Left lung (tissue), 4 donors: ENCODE measurements at regions not wholly inside any gene's neighbourhood (a gene's known extent, or its start where the extent isn't known, plus 50 kb on each side); places are given as distances from the start of the nearest gene placed in this dataset.

Source experiments
- ATAC-seq: fragments of 200-7000 bp; cut with Tn5 transposase; one replicate; pipeline ENCODE4 v1.9.1; 2020; ENCODE audit warnings: moderate library complexity
- DNase-seq, 4 donors: peaks; one replicate each; pipeline ENCODE4 v3.0.0-alpha.2; 2013 to 2020
- H3K27ac ChIP-seq, 2 donors: fragments of 200-600 bp; sonication (generic) in 1 of 2; one replicate each; pipeline versions ENCODE4 v1.5.0 to v1.8.0; 2020 to 2021
- H3K27me3 ChIP-seq, 2 donors: fragments of 200-600 bp; sonication (generic) in 1 of 2; one replicate each; pipeline versions ENCODE4 v1.5.0 to v1.8.0; 2020 to 2021
- H3K36me3 ChIP-seq, 2 donors: fragments of 200-600 bp; sonication (generic) in 1 of 2; one replicate each; pipeline versions ENCODE4 v1.5.0 to v1.8.0; 2020 to 2021
- H3K4me1 ChIP-seq, 2 donors: fragments of 200-600 bp; one replicate each; pipeline ENCODE4 v1.8.0; 2021
- H3K4me3 ChIP-seq, 2 donors: fragments of 200-600 bp; sonication (generic) in 1 of 2; one replicate each; pipeline versions ENCODE4 v1.5.0 to v1.8.0; 2020 to 2021; ENCODE audit warnings: mild to moderate bottlenecking in 1 of 2
- H3K9me3 ChIP-seq, 2 donors: fragments of 200-600 bp; sonication (generic) in 1 of 2; one replicate each; pipeline versions ENCODE4 v1.5.0 to v1.8.0; 2020 to 2021
- intact Hi-C, 2 donors: fragments of 100-400 bp; cut with DNase I; formaldehyde crosslinking; loops; one replicate each; pipeline versions ENCODE4 v1.11.2 to v1.14.2; 2022
- TF ChIP-seq, protein P1 (sequence below), 2 donors: fragments of 200-600 bp; sonication (generic) in 1 of 2; IDR thresholded peaks; one replicate each; pipeline versions ENCODE4 v1.5.0 to v1.8.0; 2021; ENCODE audit warnings: antibody characterized with exemption in 2 of 2
- donor health status: DM: no; HTN: yes; CAD: no.
- donor health status: DM: no; HTN: no; CAD: no.

DNA sequence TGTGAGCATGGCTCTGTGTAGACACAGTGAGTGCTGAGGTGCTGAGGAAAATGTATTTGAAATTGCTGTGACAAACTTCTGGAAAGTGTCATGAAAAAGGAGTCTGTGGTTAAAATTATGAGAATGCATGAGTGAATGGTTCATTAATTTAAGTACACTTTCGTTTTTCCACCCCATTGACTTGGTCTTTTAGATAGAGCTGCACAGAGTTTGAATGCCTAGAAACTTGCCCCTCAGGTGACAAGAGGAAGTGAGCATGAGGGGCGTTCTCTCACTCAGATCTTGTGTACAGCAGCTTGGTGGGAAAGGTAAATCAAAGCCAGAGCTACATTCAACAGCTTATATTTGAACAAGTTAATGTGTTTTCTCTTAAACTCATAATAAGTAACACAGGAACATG lies 296.8 kb downstream of the WDR72 start:
- peaks cover 0 to 9% of the 10 kb centered on the region in 2 donors for H3K9me3 ChIP-seq
- intact Hi-C loops, result no loop called here
- TF ChIP-seq, protein P1, sequence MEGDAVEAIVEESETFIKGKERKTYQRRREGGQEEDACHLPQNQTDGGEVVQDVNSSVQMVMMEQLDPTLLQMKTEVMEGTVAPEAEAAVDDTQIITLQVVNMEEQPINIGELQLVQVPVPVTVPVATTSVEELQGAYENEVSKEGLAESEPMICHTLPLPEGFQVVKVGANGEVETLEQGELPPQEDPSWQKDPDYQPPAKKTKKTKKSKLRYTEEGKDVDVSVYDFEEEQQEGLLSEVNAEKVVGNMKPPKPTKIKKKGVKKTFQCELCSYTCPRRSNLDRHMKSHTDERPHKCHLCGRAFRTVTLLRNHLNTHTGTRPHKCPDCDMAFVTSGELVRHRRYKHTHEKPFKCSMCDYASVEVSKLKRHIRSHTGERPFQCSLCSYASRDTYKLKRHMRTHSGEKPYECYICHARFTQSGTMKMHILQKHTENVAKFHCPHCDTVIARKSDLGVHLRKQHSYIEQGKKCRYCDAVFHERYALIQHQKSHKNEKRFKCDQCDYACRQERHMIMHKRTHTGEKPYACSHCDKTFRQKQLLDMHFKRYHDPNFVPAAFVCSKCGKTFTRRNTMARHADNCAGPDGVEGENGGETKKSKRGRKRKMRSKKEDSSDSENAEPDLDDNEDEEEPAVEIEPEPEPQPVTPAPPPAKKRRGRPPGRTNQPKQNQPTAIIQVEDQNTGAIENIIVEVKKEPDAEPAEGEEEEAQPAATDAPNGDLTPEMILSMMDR (IDR thresholded peaks at IDR 0.05), result no peak
- no peak for ATAC-seq
- no peak overlapping the region for H3K27ac ChIP-seq
- H3K27me3 ChIP-seq, result no peaks in the 10 kb centered on the region
- H3K4me1 ChIP-seq, result no peaks in the 10 kb centered on the region
- no peak overlapping the region for H3K4me3 ChIP-seq
- no peaks in the 10 kb centered on the region for H3K36me3 ChIP-seq
- DNase-seq, result no peak

DNA sequence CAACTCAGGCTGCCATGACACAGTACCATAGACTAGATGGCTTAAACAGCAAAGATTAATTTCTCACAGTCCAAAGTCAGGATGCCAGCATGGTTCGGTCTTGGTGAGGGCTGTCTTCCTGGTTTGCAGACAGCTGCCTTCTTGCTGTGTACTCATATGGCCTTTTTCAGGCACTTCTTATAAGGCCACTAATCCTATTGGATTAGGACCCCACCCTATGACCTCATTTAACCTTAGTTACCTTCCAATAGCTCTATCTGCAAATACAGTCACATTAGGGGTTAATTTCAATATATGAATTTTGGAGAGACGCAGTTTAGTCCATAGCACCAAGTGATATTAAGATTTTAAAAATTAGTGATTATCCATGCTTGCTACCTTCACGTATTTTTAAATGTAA lies 297.8 kb downstream of the WDR72 start:
- intact Hi-C loops, result no loop called here
- no peak overlapping the region for H3K27ac ChIP-seq
- DNase-seq (no peak), ATAC-seq (no peak)
- TF ChIP-seq, protein P1 (IDR thresholded peaks at IDR 0.05), result no peak
- no peaks in the 10 kb centered on the region for H3K36me3 ChIP-seq
- no peaks in the 10 kb centered on the region for H3K27me3 ChIP-seq
- peaks cover 0 to 9% of the 10 kb centered on the region in 2 donors for H3K9me3 ChIP-seq
- H3K4me1 ChIP-seq, result no peaks in the 10 kb centered on the region
- H3K4me3 ChIP-seq, result no peak overlapping the region

DNA sequence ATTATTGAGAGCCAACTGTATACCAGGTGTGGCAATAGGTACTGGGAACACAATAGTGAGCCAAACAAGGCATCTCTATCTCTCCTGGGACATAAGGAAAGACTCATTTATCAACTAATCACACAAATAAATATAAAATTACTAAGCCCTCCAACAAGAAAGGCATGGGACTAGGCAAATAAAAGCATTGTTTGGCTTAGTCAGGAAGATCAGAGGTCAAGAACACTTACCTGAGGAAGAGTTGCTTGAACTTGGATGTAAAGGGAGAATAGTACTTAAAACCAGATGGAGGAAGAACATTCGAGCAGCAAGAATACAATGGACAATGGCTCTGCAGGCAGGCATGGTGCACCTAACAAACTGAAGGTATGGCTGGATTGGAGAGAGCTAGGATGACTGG lies 300.7 kb downstream of the WDR72 start:
- no peak for DNase-seq
- intact Hi-C loops, result no loop called here
- H3K27me3 ChIP-seq, result no peaks in the 10 kb centered on the region
- peaks cover 0 to 9% of the 10 kb centered on the region in 2 donors for H3K9me3 ChIP-seq
- no peaks in the 10 kb centered on the region for H3K36me3 ChIP-seq
- no peak overlapping the region for H3K4me3 ChIP-seq
- TF ChIP-seq, protein P1 (IDR thresholded peaks at IDR 0.05), result no peak
- ATAC-seq, result no peak
- H3K27ac ChIP-seq, result no peak overlapping the region
- H3K4me1 ChIP-seq, result no peaks in the 10 kb centered on the region

DNA sequence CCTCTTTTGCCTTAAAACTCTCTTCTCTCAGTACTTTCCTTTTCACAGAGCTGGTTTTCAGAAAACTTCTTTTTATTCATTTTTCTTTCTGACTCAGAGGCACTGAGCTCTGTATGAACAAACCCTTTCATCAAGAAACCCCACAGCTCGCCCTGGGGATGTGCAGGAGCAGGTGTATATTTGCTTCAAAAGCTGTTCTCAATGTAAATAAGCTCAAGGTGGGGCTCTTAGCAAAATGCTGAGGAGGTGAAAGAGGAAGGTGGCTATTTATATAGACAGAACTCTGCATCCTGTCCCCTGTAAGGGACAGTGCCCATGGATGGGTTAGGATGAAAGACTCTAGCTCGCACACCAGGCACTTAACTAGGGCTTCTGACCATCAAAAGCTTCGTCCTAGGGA lies 302.0 kb downstream of the WDR72 start:
- no peaks in the 10 kb centered on the region for H3K27me3 ChIP-seq
- H3K4me3 ChIP-seq, result no peak overlapping the region
- peaks cover 0 to 9% of the 10 kb centered on the region in 2 donors for H3K9me3 ChIP-seq
- ATAC-seq, result no peak
- DNase-seq, result no peak
- no peaks in the 10 kb centered on the region for H3K36me3 ChIP-seq
- TF ChIP-seq, protein P1 (IDR thresholded peaks at IDR 0.05), result no peak
- intact Hi-C loops, result no loop called here
- H3K27ac ChIP-seq, result no peak overlapping the region
- H3K4me1 ChIP-seq, result no peaks in the 10 kb centered on the region

DNA sequence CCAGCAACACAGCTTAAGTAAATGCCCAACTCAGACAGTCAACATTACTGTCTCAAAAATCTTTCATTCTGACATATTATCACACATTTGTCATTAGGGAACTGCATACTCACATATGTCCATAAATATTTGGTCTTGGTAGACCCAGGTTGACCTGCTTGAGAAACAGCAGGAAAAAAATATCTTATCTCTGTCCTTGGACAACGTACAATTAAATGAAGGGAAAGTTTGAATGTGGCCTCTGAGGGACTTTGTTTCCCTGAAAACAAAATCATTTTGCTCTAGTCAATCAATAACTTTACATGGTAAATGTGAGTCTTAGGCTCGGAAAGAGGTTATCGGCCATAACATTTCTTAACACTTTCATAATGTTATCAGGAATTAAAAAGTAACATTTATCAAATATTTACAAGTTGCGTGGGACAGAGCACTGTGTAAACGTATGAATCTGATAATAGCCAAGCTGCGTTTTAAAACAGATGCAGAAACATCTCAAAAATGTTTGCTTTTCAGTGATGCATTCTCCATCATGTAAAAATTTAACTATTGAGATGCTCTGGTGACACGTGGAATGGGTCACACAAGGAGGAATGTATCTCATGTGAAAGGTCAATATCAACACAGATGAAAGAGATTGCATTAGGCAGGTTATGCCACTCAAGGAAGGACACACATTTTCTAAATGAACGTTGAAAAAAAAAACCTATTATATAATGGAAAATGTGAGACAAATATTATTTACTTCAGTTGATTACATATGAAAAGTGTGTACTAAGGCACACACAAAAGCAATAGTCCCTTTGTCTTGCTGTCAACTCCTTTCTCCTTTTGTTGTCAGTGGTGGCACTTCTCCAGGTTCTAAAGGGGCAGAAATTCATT lies 304.4 kb downstream of the WDR72 start:
- DNase-seq (no peak), ATAC-seq (no peak)
- H3K4me1 ChIP-seq, result no peaks in the 10 kb centered on the region
- intact Hi-C loops, result no loop called here
- H3K36me3 ChIP-seq, result no peaks in the 10 kb centered on the region
- TF ChIP-seq, protein P1 (IDR thresholded peaks at IDR 0.05), result no peak
- no peak overlapping the region for H3K27ac ChIP-seq
- no peaks in the 10 kb centered on the region for H3K9me3 ChIP-seq
- H3K27me3 ChIP-seq, result no peaks in the 10 kb centered on the region
- H3K4me3 ChIP-seq, result no peak overlapping the region
